DOHH2 (cell line): ENCODE measurements at regions not wholly inside any gene's neighbourhood (a gene's known extent, or its start where the extent isn't known, plus 50 kb on each side); places are given as distances from the start of the nearest gene placed in this dataset.

ENCODE experiments used
- H3F3A ChIP-seq: fragments of 200-600 bp; sonication (generic), shearing (Covaris generic); 2 replicates; pipeline ENCODE4 v1.6.0; 2016; ENCODE audit warnings: antibody characterized with exemption, mild to moderate bottlenecking; ENCODE audit not compliant: control insufficient read depth, insufficient read depth
- H3K27ac ChIP-seq: fragments of 200-600 bp; sonication (generic); 2 replicates; pipeline ENCODE4 v1.5.1; 2014; ENCODE audit warnings: low read depth, mild to moderate bottlenecking, low read length, moderate library complexity
- H3K27me3 ChIP-seq: fragments of 200-600 bp; sonication (generic); 2 replicates; pipeline ENCODE4 v1.6.1; 2014; ENCODE audit warnings: mild to moderate bottlenecking, low read length, mixed read lengths; ENCODE audit not compliant: control insufficient read depth
- H3K36me3 ChIP-seq: fragments of 200-600 bp; sonication (generic); 2 replicates; pipeline ENCODE4 v1.6.1; 2014; ENCODE audit warnings: mild to moderate bottlenecking, low read length, moderate library complexity, mixed read lengths; ENCODE audit not compliant: control insufficient read depth
- H3K4me1 ChIP-seq: fragments of 200-600 bp; sonication (generic); 2 replicates; pipeline ENCODE4 v1.6.1; 2014; ENCODE audit warnings: mild to moderate bottlenecking, low read length, mixed read lengths; ENCODE audit not compliant: control insufficient read depth
- H3K4me2 ChIP-seq: fragments of 200-600 bp; sonication (generic); 2 replicates; pipeline ENCODE4 v1.6.0; 2014; ENCODE audit warnings: mild to moderate bottlenecking, low read length, moderate library complexity
- H3K4me3 ChIP-seq: fragments of 200-600 bp; sonication (generic); 2 replicates; pipeline ENCODE4 v1.5.1; 2014; ENCODE audit warnings: mild to moderate bottlenecking, low read length, mixed read lengths
- H3K79me2 ChIP-seq: fragments of 200-600 bp; sonication (generic); 2 replicates; pipeline ENCODE4 v1.6.1; 2014; ENCODE audit warnings: mild to moderate bottlenecking, low read length, mixed read lengths; ENCODE audit not compliant: control insufficient read depth
- H3K9me2 ChIP-seq: fragments of 200-600 bp; sonication (generic); replicated peaks from 2 replicates; pipeline ENCODE4 v1.6.1; 2014; ENCODE audit warnings: mild to moderate bottlenecking, low read length, mixed read lengths; ENCODE audit not compliant: control insufficient read depth
- H3K9me3 ChIP-seq: fragments of 200-600 bp; sonication (generic); 2 replicates; pipeline ENCODE4 v1.6.1; 2014; ENCODE audit warnings: antibody characterized with exemption, low read length, mixed read lengths; ENCODE audit not compliant: control insufficient read depth, insufficient read depth
- H4K20me1 ChIP-seq: fragments of 200-600 bp; sonication (generic); 2 replicates; pipeline ENCODE4 v1.6.0; 2014; ENCODE audit warnings: low read depth, mild to moderate bottlenecking, antibody characterized with exemption, low read length, moderate library complexity; ENCODE audit not compliant: control insufficient read depth, insufficient read depth
- CTCF ChIP-seq: fragments of 200-600 bp; sonication (generic); IDR thresholded peaks from one replicate; pipeline ENCODE4 v1.5.1; 2014; ENCODE audit warnings: antibody characterized with exemption, mild to moderate bottlenecking, low read depth, low read length; ENCODE audit not compliant: poor library complexity, severe bottlenecking
- EZH2phosphoT487 ChIP-seq: fragments of 200-600 bp; sonication (generic); IDR thresholded peaks from 2 replicates; pipeline ENCODE4 v1.6.1; 2017; ENCODE audit warnings: borderline replicate concordance, mild to moderate bottlenecking, antibody characterized with exemption, low read length, moderate library complexity, mixed read lengths

- TF ChIP-seq EZH2phosphoT487 (no peak), CTCF (no peak)
- Histone ChIP-seq H3K36me3 (no peaks in the 10 kb centered on the region; the same call in 1 of the 2 replicates), H3F3A (no peaks in the 10 kb centered on the region), H3K27me3 (no peaks in the 10 kb centered on the region), H3K4me2 (no peak overlapping the region), H3K9me2 (no peaks in the 10 kb centered on the region), H4K20me1 (no peaks in the 10 kb centered on the region), H3K4me3 (no peak overlapping the region), H3K9me3 (no peaks in the 10 kb centered on the region), H3K79me2 (peaks cover 63% of the 10 kb centered on the region), H3K27ac (no peak overlapping the region), H3K4me1 (peaks cover 22% of the 10 kb centered on the region)
These were observed 63.4 kb downstream of the CLDN34 start for GRCh38 chrX:10030570-10030969.

- no peaks in the 10 kb centered on the region for H3K9me3 ChIP-seq
- no peaks in the 10 kb centered on the region for H3F3A ChIP-seq
- peaks cover 54% of the 10 kb centered on the region for H3K79me2 ChIP-seq
- H3K9me2 ChIP-seq: no peaks in the 10 kb centered on the region
- no peak for TF ChIP-seq EZH2phosphoT487
- TF ChIP-seq CTCF: no peak
- H3K27ac ChIP-seq: 0 out of 2 replicates have a peak overlapping the region, but pooled peaks have one; percentile 12
- peak overlapping the region; percentile 44 for H3K4me2 ChIP-seq
- no peaks in the 10 kb centered on the region for H3K36me3 ChIP-seq
- H4K20me1 ChIP-seq: no peaks in the 10 kb centered on the region
- no peak overlapping the region for H3K4me3 ChIP-seq
- peaks cover 22% of the 10 kb centered on the region for H3K4me1 ChIP-seq
- no peaks in the 10 kb centered on the region for H3K27me3 ChIP-seq
These were observed 64.6 kb downstream of the CLDN34 start for GRCh38 chrX:10031746-10032145.

- Histone ChIP-seq H3K4me1 (peaks cover 22% of the 10 kb centered on the region), H3K27ac (0 out of 2 replicates have a peak overlapping the region, but pooled peaks have one; percentile 12), H3K27me3 (no peaks in the 10 kb centered on the region), H3K4me3 (no peak overlapping the region), H3K79me2 (peaks cover 52% of the 10 kb centered on the region), H3K9me3 (no peaks in the 10 kb centered on the region), H3K36me3 (no peaks in the 10 kb centered on the region), H3K9me2 (no peaks in the 10 kb centered on the region), H4K20me1 (no peaks in the 10 kb centered on the region), H3K4me2 (peak overlapping the region; percentile 44), H3F3A (no peaks in the 10 kb centered on the region)
- TF ChIP-seq CTCF (no peak), EZH2phosphoT487 (no peak)
These were observed 65.0 kb downstream of the CLDN34 start for GRCh38 chrX:10032147-10032546.
